HG03025 (cell line): ENCODE measurements at regions not wholly inside any gene's neighbourhood (a gene's known extent, or its start where the extent isn't known, plus 50 kb on each side); places are given as distances from the start of the nearest gene placed in this dataset.

Source experiments
- ATAC-seq: cut with Tn5 transposase; IDR thresholded peaks from one replicate; pipeline ENCODE4 v1.9.1; 2021; ENCODE audit warnings: mild to moderate bottlenecking, moderate library complexity; ENCODE audit not compliant: unreplicated experiment, low FRiP score

GRCh38 chr3:22199095-22199494 lies 448.1 kb upstream of the ZNF385D start:
- no peak for ATAC-seq

GRCh38 chr3:22208844-22209243 lies 457.8 kb upstream of the ZNF385D start:
- no peak for ATAC-seq

- no peak for ATAC-seq
These were observed 458.6 kb upstream of the ZNF385D start for GRCh38 chr3:22209578-22209977.

- ATAC-seq = no peak
These were observed 459.7 kb upstream of the ZNF385D start for GRCh38 chr3:22210693-22211092.

- ATAC-seq = no peak
These were observed 465.6 kb upstream of the ZNF385D start for GRCh38 chr3:22216601-22217000.

- ATAC-seq = no peak
These were observed 474.2 kb upstream of the ZNF385D start for GRCh38 chr3:22225161-22225560.

- ATAC-seq = no peak
These were observed 477.7 kb upstream of the ZNF385D start for GRCh38 chr3:22228705-22229104.

- no peak for ATAC-seq
These were observed 480.1 kb upstream of the ZNF385D start for GRCh38 chr3:22231061-22231460.

- ATAC-seq = peak; percentile 88
These were observed 485.7 kb upstream of the ZNF385D start for GRCh38 chr3:22236490-22237270.

- ATAC-seq = no peak
These were observed 488.0 kb upstream of the ZNF385D start for GRCh38 chr3:22239011-22239410.

- ATAC-seq = no peak
These were observed 490.1 kb upstream of the ZNF385D start for GRCh38 chr3:22241110-22241509.

- ATAC-seq = no peak
These were observed 493.9 kb upstream of the ZNF385D start for GRCh38 chr3:22244761-22245521.

- ATAC-seq = no peak
These were observed 495.0 kb upstream of the ZNF385D start for GRCh38 chr3:22245811-22246583.

- ATAC-seq = no peak
These were observed 498.6 kb upstream of the ZNF385D start for GRCh38 chr3:22249658-22250057.

GRCh38 chr3:22257252-22257651 lies 506.2 kb upstream of the ZNF385D start:
- ATAC-seq = no peak

GRCh38 chr3:22262386-22262785 lies 511.4 kb upstream of the ZNF385D start:
- no peak for ATAC-seq

- ATAC-seq = no peak
These were observed 512.0 kb upstream of the ZNF385D start for GRCh38 chr3:22263042-22263441.

GRCh38 chr3:22265403-22265802 lies 514.4 kb upstream of the ZNF385D start:
- ATAC-seq = no peak

- no peak for ATAC-seq
These were observed 518.8 kb upstream of the ZNF385D start for GRCh38 chr3:22269831-22270230.

- no peak for ATAC-seq
These were observed 525.3 kb upstream of the ZNF385D start for GRCh38 chr3:22276351-22276750.

- ATAC-seq = no peak
These were observed 533.5 kb upstream of the ZNF385D start for GRCh38 chr3:22284559-22284958.
